ENCODE measurements at regions not wholly inside any gene's neighbourhood (a gene's known extent, or its start where the extent isn't known, plus 50 kb on each side); places are given as distances from the start of the nearest gene placed in this dataset.
"Not testable (repeated sequence)": the region's sequence is repeated elsewhere in the genome, so short reads cannot be mapped to it uniquely, and the experiment has no call there.

DNA sequence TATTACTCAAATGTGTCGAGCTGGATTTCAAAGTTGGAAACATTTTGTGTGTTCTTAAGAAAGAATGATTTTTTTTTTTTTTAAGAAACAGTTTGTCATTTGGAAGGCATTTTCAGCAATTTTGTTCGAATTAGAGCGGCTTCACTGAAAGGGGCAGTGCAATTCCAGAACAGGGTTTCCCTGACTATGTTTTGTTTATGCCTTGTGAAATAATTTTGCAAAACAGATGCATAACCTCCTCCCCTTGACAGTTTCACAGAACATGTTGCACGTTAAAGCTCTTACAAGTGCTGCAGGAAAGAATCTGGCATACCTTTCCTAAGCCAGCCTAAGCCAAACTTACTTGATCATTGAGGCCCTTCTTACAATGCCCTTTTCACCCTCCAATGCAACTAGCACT, 216.0 kb upstream of the SSTR4 start:
- no peak for DNase-seq (ENCODE audit: low read depth)

GRCh38 chr20:22819784-22820183, 215.3 kb upstream of the SSTR4 start:
- DNase-seq (ENCODE audit: low read depth): no peak

DNA sequence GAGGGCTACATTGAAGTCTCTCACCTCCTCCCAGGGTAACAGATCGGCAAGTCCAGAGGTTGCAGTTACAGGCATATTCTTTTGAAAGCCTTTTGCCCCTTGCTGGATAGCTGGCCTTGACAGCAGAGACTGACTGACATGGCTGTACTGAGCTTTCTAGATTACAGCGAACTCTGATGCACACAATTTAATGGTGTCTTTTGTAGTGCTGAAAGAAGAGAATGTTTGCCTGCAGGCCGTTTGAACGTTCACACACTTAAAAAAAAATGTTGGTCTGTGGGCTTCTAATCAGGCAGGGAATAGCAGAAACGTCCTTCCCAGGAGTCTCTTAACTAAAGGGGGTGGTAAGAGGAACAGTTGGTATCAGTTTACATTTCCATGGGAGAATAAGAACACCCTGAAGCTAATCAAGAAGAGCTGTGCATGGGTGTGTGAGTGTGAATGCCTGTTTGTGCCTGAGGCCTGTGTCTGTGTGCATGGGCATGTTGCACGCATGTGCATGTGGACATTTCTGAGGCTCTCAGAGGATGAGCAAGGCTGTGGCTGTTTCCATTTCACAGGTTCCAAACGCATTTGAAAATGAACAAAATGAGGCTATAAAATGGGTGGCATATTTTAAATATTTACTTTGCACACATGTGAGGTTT, 213.9 kb upstream of the SSTR4 start:
- no peak for DNase-seq (ENCODE audit: low read depth)

GRCh38 chr20:22821796-22822195, 213.3 kb upstream of the SSTR4 start:
- DNase-seq (ENCODE audit: low read depth): no peak

- DNase-seq (ENCODE audit: low read depth): no peak
Observed at GRCh38 chr20:22823119-22823518, 212.0 kb upstream of the SSTR4 start.

DNA sequence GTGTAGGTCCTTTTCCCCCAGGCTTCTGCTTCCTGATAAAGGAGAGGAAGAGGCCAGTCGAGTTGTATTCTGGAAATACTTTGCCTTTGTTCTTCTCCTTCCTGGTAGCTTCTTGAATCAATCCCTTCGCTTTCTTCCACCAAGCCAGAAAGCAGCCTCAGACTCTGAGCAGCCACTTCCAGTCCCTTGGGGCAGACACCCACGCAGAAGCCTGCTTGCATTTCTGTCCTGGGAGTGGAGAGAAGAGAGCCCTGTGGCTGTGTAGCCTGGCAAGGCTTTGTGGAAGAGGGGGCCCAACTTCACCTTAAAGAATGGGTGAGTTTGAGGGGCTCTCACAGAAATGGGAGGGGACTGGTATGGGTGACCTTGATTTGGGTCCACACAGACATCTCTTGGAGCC, 211.0 kb upstream of the SSTR4 start:
- DNase-seq (ENCODE audit: low read depth): no peak

- DNase-seq (ENCODE audit: low read depth): no peak
Observed at GRCh38 chr20:22825076-22825475, 210.0 kb upstream of the SSTR4 start.

GRCh38 chr20:22825546-22825945, 209.6 kb upstream of the SSTR4 start:
- no peak for DNase-seq (ENCODE audit: low read depth)

DNA sequence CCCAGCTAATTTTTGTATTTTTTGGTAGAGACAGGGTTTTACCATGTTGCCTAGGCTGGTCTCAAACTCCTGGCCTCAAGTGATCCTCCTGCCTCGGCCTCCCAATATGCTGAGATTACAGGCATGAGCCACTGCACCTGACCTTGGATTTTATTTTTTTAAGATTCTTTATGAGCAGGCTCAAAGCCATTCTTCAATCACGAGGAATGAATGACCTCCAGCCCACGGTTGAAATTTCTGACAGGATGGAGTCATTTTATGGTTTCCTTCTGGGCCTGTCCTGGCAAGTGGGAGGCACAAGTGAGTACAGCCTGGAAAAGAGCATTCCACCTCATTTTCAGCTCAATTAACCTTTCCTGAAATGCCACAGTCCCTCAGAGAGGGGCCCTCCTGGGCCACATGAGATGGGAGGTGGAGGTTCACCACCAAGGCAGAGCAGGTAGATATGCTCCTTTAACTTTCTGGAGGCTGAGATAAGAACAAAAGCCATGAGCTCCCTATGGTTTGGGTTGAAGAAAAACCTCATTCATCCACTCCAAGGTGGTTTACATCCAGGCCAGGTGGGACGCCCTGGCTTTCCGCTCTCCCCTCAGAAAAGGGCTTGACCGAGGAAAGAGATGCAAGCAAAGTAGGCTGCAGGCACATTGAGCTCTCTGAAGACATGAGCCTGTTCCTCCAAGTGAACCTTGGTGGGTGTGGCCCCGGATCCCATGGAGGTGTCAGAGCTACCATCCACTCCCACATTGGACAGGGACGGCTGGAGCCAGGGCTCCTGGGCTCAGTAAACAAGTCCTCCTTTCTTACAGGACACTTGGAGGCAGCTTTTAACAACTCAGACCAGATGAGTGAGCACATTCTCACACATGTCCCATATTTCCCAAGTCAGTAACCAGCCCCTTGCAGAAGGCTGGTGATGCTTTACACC, 208.5 kb upstream of the SSTR4 start:
- DNase-seq (ENCODE audit: low read depth): no peak

DNA sequence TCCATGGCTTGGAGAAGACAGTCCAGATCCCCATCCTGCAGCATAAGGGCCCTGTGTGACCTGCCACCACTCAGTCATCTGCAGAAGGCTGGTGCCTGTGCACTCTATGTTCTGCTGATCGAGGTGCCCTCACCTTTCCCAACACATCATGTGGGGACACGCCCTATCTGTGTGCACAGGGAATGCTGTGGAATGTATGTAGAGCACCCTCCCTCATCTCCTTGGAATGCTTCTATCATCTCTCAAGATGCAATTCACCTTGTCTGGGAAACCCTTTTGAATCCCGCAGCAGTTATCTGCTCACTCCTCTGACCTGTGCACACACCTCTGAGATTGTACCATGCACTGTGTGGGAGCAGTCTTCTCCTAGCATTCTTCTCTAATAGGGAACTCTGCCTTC, 207.2 kb upstream of the SSTR4 start:
- no peak for DNase-seq (ENCODE audit: low read depth)

GRCh38 chr20:22829356-22829755, 205.8 kb upstream of the SSTR4 start:
- no peak for DNase-seq (ENCODE audit: low read depth)

GRCh38 chr20:22830138-22830537, 205.0 kb upstream of the SSTR4 start:
- DNase-seq (ENCODE audit: low read depth): no peak

DNA sequence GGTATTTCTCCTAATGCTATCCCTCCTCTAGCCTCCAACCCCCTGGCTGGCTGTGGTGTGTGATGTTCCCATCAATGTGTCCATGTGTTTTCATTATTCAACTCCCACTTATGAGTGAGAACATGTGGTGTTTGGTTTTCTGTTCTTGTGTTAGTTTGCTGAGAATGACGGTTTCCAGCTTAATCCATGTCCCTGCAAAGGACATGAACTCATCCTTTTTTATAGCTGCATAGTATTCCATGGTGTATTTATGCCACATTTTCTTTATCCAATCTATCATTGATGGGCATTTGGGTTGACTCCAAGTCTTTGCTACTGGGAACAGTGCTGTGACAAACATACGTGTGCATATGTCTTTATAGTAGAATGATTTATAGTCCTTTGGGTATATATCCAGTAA, 204.4 kb upstream of the SSTR4 start:
- DNase-seq (ENCODE audit: low read depth): not testable (repeated sequence)

DNA sequence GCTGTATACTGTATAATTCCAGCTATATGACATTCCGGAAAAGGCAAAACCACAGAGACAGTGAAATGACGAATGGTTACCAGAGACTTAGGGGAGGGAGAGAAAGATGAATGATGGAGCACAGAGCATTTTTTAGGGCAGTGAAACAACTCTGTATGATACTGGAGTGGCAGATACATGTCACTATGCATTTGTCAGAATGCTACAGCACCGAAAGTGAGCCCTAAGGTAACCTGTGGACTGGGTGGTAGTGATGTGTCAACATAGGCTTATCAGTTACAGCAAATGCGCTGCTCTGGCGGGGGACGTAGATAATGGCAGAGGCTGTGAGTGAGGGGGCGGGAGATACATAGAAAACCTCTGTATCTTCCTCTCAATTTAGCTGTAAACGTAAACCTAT, 201.3 kb upstream of the SSTR4 start:
- DNase-seq (ENCODE audit: low read depth): no peak

- no peak for DNase-seq (ENCODE audit: low read depth)
Observed at GRCh38 chr20:22834651-22835256, 200.4 kb upstream of the SSTR4 start.

DNA sequence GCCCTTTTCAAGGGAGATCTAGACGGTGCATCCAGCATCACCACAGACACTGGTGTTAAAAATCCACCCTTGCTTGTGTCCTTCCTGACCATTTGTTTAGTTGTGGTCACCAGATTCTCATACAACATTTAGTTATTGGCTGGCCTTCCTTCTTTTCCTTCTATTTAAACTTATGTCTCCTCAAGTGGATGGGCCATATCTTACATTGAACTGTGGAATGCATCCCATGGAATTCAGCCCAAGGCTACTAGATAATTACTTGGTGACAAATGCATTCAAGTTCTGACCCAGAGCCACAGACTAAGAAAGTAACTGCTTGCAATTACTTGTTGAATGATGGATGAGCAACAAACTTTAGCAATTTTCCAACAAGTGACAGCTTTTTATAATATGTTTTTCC, 198.9 kb upstream of the SSTR4 start:
- no peak for DNase-seq (ENCODE audit: low read depth)

GRCh38 chr20:22836877-22837276, 198.2 kb upstream of the SSTR4 start:
- DNase-seq (ENCODE audit: low read depth): no peak

DNA sequence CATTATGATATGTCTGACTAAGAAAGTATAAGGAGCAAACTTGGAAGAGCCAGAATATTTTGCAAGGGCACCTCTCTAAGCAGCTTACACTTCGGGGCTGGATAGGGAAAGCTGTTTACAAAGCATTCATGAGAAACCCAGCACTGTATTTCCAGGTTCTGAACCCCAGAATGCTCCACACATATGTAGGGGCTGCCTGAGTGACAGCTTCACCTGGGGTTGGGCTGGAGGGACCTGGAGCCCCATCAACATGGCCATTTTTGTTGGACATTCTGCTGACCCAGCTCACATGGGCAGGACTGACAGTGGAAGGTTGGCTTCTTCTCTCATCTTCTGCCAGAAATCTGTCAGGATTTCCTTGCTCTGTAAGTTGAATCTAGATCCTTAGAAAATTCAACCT, 197.1 kb upstream of the SSTR4 start:
- no peak for DNase-seq (ENCODE audit: low read depth)

- DNase-seq (ENCODE audit: low read depth): no peak
Observed at GRCh38 chr20:22841846-22842245, 193.3 kb upstream of the SSTR4 start.

DNA sequence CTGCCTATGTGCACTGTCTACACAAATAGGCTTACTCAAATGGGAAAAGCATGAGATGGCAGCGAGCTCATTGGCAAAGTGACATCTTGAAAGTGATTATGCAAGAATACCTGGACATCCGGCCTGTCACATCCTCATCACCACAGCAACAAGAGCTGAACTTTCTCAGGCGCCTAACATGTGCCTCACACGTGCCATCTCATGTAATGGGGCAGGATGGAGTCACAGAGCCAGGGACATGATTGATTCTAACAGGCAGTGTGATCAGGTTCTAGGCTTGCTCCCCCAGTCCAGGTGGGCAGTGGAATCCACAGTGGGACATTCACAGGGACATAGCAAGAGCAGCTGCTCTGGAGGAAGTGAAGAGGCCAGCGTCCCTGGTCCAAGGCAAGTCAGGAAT, 192.3 kb upstream of the SSTR4 start:
- DNase-seq (ENCODE audit: low read depth): no peak

- no peak for DNase-seq (ENCODE audit: low read depth)
Observed at GRCh38 chr20:22844959-22845358, 190.2 kb upstream of the SSTR4 start.

DNA sequence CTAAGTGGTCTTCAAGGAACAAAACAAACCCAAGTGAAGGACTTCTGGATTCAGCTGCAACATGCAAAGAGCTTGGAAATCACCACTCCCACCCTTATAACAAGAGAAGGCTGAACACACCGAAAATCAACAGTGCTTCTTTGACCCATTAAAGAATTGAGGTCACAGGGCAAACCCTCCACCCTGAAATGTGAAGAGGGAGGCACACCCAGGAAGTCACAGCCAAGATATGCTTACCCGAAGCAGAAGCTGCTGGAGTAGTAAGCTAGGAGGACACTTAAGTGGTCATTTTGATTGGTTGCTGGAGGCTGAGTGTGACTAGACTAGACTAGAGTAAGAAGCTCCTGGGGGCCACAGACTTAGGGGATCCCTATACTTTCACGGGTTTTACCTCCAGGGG, 188.2 kb upstream of the SSTR4 start:
- DNase-seq (ENCODE audit: low read depth): no peak

- no peak for DNase-seq (ENCODE audit: low read depth)
Observed at GRCh38 chr20:22848364-22848763, 186.7 kb upstream of the SSTR4 start.

Measured in activated T-cell treated with anti-CD3 and anti-CD28 coated beads for 1 hour (primary cell).